Hematopoietic multipotent progenitor cell treated with erythropoietin and hydrocortisone succinate and interleukin-3 and kit ligand, for 4 days (in vitro differentiated cells): ENCODE measurements at regions not wholly inside any gene's neighbourhood (a gene's known extent, or its start where the extent isn't known, plus 50 kb on each side); places are given as distances from the start of the nearest gene placed in this dataset.
A peak's percentile ranks its signal among the peaks of the same experiment; 100 is the strongest.
"Not testable (repeated sequence)": the region's sequence is repeated elsewhere in the genome, so short reads cannot be mapped to it uniquely, and the experiment has no call there.

Experiments
- DNase-seq: peaks from one replicate; pipeline ENCODE4 v3.0.0-alpha.2; 2015

DNA sequence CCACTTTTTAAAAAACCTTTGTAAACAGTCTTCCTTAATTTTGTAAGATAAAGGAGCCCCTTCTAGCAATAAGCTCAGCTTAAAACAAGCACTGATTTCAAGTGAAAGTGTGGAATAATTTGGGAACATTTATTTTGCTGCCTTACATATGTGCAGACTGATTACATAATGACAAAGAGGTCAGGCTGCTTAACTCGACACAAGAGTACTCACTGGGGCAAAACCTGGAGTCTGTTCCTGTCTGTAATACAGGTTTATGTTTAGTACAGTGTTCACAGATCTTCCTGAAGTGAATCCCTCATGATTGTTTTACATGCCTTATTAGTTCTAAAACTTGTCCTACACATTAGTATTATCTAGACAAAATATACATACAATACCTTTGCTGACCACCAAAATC is 609.8 kb downstream of the LMO7 start:
- no peak for DNase-seq

DNA sequence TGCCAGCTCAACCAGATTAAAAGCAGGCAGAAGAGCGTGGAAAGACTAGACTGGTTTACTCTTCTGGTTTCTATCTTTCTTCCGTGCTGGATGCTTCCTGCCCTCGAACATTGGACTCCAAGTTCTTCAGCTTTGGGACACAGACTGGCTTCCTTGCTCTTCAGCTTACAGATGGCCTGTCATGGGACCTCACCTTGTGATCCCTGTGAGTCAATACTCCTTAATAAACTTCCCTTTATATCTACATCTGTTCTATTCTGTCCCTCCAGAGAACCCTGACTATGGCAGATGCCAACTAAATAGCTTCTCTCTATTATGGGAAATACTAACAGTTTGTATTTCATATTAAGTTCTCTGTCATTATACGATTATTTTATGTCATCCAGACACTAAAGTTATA is 609.1 kb downstream of the LMO7 start:
- DNase-seq: no peak

DNA sequence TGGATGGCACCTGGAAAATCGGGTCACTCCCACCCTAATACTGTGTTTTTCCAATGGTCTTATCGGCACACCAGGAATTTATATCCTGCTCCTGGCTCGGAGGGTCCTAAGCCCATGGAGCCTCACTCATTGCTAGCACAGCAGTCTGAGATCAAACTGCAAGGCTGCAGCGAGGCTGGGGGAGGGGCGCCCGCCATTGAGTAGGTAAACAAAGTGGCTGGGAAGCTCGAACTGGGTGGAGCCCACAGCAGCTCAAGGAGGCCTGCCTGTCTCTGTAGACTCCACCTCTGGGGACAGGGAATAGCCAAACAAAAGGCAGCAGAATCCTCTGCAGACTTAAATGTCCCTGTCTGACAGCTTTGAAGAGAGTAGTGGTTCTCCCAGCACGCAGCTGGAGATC is 607.0 kb downstream of the LMO7 start:
- not testable (repeated sequence) for DNase-seq

DNA sequence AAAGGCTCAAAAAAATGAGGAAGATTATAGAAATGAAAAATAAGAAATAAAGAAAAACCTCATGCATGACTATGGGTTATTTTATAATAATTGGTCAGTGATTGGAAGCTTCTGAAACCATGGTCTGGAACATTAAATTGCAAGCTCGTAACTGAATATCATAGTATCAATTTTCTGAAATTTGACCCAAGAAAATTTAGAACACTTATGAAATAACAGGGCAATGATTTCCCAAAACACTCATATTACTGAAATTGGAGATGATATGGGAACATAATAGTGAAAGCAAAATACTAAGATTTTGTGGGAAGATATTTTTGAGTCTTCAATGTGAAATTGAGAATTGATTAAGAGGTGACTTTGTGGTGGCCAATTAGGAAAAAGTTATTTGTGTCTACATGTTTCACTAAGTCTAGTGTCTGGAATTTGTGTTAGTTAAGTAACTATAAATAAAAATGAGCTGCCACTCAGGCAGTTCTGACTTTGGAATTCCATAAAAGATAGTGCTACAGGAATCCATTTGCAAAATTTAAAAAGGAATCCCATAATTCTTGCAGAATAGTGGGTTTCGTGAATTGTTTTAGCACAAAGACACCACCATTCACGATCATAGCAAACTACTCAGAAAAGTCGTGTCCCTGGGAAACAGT is 603.0 kb downstream of the LMO7 start:
- DNase-seq: no peak

DNA sequence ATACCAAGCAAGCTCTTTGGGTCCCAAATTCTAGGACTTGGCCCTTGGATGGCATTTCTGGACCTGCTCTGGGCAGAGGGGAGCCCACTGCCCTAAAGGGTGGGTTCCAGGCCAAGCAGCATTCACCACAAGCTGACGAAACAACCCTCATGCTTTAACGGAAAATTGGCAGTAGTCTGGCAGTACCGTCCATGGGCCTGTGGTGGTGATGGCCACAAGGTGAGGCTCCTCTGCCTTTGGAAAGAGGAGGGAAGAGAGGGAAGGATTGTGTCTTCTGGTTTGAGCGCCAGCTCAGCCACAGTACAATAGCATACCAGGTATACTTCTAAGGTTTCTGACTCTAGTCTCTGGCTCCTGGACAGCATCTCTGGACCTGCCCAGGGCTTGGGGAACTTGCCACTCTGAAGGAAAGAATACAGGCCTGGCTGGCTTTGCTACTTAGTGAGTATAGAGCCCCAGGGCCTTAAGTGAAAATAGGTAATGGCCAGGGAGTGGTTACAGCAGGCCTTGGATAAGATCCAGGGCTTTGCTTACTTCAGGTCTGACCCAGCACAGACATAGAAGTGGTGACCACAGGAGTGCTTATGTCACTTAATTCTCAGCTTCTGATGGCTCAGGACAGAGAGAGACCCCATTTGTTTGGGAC is 595.5 kb downstream of the LMO7 start:
- DNase-seq: no peak

DNA sequence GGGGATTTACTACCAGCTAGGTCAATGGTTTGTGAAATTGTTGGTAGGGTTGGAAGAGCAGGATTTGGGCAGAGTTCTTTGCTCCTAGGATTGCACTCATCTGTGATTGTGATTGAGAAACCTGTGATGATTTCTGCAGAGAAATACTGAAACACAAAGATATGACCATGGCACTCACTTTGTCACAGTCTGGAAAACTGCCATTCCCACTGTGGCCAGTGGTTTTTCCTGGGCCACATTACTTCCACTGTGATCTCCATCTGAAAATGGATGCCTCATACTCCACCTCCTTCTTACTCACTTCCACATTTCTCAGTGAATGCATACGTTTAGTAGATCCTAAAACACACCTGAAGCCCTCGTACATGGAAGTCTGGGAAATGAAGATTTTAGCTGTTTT is 593.2 kb downstream of the LMO7 start:
- no peak for DNase-seq

DNA sequence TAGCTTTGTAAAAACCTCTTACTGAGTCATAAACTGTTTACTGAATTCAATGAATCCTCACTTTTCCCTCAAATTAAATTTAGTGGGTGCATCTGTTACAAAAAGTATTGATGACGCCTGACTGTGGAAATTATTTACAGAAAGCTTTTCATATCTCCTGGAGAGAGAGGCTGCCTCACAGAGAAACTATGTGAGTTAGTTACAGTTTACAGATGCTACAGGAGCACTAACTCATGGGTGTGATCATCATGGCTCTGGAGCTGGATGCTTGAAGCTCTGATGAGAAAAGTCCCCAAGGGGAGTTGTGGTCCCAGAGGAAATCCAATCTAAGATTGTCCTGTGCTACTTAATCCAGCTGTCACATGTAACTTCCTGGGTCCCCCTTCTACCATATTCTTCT is 590.8 kb downstream of the LMO7 start:
- DNase-seq: no peak

DNA sequence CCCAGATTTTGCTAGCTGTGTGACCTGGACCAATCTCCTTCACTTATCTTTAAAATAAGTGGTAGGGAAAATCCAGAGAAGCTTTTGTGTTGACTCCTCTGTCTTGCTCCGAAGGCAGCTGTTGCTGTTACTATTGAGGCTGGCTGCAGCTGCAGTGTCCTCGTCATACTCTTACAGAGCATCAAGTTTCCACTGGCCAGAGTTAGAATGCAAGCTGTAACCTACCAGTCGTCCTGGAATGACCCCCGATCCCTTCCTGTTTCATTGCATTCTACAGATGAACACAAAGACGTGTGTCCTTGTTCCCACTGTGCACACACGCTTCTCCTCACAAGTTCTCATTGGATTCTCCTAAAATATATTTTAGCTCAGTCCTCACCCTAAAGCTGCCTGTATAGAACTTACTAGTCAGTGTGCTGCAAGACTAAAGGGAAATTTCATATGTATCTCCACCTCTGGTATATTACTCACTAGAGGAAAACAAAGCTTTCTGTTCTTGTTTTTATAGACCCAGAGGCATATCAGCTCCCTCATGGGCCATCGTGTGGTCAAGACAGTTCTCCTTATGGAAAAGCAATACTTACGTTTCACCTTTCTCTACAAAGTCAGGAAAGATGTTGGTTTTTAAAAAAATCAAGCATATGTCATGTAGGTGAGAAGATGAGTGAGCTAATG is 589.8 kb downstream of the LMO7 start:
- DNase-seq: no peak

DNA sequence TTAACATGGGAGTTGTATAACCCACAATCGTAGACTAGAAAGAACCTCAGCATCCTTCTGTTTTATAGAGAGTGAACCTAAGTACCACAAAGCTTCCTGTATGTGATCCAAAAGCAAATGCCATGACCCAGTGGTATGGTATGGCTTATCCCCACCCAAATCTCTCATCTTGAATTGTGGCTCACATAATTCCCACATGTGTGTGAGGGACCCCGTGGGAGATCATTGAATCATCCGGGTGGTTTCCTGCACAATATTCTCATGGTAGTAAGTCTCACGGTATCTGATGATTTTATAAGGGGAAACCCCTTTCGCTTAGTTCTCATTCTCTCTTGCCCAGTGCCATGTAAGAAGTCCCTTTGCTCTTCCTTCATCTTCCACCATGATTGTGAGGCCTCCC is 587.9 kb downstream of the LMO7 start:
- no peak for DNase-seq

DNA sequence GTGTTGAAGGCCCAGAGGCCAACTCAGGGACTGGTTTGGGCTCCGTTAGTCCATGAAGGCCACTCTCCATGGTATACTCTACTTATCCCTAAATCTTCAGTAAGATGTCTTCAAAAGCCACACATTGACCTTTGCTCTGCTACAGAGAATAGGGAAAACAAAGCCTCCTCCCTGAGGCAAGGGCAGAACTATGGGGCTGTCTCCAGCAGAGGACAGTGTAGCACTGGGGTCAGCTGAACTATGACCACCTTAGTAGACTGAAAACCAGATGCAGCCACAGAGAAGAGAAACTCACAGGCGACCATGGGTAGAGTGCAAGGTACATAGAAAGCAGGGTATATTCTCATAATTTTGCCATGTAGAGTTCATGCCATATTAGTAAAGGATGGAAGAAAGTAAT is 587.4 kb downstream of the LMO7 start:
- DNase-seq: no peak

DNA sequence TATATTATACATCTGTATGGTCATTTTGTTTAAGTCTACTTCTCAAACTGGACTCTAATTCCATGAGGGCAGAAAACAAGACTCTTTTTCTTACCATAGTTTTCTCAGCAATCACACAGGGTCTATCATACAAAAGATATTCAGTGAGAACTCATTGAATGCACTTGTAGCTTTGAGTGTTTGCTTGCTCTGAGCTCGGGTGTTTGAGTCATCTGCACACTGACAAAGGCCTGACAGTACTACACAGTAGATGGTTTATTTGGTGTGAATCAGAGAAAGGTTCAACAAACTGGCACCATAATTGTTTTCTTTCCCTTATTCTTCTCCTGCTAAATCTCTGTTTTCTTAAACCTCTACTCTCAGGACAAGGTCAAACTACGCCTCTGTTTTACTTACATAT is 586.4 kb downstream of the LMO7 start:
- DNase-seq: no peak

DNA sequence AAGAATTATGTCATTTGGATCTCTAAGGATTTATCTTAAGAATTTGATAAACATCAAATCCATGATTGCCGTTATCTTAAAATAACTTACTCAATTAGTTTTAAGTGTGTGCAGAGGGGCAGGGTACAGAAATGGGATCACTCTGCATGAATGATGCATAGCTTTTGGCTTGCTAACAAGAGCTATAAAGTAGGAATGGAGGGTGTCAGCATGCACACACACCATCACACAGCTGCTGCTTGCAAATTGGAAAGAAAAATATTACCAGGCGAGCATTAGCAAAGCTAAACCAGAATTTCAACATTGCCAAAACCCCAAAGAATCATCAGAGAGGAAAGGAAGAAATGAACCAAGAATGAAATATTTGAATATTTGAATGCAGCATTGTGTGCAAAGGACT is 580.6 kb downstream of the LMO7 start:
- no peak for DNase-seq

DNA sequence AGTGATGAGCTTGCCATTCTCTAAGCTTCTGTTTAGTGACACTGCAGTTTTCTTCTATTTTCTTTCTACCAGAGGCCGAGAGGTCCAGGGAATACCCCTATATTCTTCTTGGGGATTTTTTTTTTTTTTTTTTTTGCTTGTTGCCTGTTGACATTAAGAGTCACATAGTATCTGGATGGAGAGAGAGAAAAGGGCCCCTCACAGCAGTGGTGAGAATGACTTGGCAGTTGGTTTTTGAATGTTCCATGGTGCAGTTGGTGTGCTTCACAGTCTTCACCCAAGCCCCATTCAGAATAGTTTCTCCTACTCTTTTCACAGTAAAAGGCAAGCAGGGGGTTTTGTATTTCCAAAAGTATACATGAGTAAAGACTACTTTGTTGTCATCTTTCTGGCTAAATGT is 577.9 kb downstream of the LMO7 start:
- DNase-seq: no peak

DNA sequence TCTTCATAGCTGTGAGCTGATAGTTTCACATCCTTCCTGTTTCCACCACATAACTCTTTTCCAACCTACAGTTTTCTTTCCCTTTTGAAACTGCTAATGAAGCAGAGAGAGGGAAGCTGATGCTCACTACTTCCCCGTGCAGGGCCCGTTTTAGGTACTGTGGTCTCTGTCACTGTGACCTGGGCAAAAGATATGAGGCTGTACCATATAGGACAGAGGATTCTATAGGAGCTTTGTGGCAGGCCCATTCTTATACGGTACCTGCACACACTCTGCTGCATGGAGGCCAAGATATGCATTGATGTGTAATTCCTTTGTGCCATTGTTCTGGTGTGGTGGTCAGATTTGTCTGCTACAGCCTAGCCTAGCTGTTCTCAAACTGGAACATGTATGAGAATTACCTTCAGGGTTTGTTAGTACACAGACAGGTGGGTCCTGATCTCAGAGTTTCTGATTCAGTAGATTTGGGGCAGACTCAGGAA is 577.3 kb downstream of the LMO7 start:
- DNase-seq: no peak

DNA sequence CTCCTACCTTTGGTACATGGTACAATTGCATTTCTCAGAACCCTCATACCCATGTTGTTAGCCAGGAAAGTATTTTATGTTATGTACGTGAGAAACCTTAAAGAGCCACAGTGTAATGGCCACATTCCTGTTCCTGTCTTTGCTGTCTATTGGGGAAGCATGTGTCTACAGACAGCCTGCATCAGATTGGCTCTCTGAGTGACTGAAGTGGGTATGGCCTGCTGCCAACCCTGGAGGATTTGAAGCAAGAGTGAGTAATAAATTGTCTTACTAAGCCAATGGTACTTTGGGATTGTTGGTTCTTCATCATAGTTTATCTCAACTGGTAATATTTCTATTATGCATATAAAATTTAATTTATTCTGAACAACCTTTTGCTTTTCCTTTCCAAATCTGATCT is 574.1 kb downstream of the LMO7 start:
- peak; percentile 5 for DNase-seq

DNA sequence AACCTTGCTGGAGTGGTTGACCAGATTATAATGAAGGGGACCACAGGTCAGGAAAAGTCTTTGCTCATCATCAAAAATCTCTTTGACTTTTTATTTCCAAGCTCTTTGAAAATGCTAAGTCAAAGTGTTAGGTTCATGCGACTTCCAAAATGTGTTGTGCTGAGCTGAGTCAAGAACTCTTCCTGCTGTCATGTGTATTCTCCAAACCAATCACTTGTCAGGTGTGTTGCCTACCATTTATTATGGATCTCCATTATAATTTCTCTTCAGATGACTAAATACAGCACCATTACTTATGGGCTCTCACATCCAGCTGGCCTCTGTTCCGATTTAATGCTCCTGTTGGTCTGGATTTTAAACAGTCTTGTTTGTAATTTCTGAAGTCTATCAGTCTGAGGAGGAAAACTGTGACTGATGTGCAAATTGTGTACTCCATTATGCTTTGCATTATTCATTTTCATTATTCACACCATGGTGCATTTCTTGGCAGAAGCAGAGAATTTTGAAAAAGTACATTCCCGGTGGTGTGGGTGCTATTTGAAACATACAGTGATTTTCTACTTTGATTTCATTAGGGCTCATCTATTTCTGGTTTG is 562.5 kb downstream of the LMO7 start:
- DNase-seq: no peak

DNA sequence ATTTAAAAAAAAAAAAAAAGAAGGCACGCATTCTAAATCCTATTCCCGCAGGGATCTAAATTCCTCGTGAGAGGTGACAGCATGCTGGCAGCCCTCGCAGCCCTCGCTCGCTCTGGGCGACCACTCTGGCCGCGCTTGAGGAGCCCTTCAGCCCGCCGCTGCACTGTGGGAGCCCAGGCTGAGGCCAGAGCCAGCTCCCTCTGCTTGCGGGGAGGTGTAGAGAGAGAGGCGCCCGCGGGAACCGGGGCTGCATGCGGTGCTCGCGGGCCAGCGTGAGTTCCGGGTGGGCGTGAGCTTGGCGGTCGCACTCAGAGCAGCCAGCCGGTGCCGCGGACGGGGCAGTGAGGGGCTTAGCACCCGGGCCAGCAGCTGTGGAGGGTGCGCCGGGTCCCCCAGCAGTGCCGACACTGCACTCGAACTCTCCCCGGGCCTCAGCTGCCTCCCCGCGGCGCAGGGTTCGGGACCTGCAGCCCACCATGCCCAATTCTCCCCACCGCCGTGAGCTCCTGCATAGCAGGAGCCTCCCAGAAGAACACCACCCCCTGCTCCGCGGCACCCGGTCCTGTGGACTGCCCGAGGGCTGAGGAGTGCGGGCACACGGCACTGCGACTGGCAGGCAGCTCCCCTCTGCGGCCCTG is 553.9 kb downstream of the LMO7 start:
- DNase-seq: no peak

DNA sequence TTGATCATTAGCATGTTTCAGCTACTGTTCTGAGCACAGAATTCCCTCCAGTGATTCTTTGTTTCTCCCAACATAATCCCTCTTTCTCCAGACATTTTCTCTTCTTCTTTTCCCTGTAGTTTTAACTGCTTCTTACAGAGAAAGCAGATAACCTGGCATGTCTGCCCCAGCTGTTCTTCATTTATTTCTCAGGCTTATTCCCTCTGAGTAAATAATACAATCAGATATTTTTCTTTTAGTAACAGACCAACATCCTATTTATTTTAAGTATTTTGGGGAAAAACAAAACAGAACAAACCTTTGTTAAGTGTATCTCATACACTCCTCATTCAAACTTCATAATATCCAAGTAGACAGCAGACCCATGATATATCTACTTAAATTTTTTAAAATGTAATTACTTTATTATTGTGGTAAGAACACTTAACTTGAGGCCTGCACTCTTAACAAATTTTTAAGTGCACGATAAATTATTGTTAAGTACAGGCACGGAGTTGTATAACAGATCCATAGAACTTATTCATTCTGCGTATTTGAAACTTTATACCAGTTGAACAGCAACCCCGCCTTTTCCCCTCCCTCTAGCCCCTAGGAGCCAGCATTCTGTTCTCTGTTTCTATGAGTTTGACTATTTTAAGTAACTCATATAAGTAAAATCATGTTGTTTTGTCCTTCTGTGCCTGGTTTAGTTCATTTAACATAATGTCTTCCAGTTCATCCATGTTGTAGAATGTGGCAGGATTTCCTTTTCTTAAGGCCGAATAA is 540.0 kb downstream of the LMO7 start:
- no peak for DNase-seq

DNA sequence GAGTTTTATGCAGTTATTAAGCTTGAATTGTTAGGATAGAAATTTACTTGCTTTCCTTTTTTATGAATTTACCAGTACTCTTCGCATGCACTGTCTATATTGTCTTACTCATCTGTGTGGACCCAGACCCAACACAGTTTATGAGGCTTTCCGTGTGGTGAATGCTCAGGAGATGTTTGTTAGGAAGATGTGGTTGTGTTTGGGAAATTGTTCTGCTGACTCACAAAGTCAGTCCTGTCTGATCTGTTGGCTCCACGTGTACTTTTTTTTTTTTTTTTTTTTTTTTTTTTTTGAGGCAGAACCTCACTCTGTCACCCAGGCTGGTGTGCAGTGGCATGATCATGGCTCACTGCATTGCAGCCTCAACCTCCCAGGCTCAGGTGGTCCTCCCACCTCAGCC is 532.5 kb downstream of the LMO7 start:
- DNase-seq: no peak

DNA sequence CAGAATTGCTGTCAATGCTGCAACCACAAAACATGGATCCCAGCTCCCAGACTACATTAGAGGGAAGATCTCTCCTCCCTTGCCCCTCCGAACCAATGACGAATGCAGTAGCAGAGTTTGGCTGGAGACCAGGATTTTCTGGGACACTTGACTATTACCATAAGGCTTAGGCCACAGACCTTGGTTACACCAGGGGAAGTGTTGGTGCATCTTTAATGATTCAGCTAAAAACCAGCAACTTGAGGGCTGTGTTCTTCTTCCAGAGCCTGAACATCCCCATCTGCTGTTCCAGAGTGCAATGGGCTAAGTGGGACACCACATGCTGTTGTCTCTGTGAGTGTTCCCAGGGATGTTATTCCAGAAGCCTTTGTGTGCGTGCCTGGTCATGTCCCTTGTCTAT is 528.2 kb downstream of the LMO7 start:
- no peak for DNase-seq

DNA sequence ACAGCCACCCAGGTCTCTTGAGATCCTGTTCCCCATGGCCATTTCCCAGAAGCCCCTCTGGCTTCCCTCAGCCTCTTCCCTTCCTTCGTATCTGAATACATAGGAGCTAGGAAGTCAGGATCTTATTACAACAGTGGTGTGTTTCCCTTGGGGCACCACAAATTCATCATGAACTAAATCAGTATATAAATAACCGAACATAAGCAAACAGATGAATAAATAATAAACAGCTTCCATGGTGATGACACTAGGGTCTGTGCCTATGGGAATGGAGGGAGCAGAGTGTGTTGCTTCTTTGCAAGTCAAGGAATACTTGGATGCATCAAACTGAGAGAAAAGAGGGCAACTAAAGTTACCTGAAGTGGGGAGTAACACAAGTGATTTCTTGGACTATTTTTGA is 527.6 kb downstream of the LMO7 start:
- DNase-seq: no peak
